Hematopoietic multipotent progenitor cell (in vitro differentiated cells): ENCODE measurements at regions not wholly inside any gene's neighbourhood (a gene's known extent, or its start where the extent isn't known, plus 50 kb on each side); places are given as distances from the start of the nearest gene placed in this dataset.
"Not testable (repeated sequence)": the region's sequence is repeated elsewhere in the genome, so short reads cannot be mapped to it uniquely, and the experiment has no call there.

Experiments used
- DNase-seq, 3 donors: peaks; one replicate each; pipeline ENCODE4 v3.0.0-alpha.2; 2011 to 2015; ENCODE audit warnings: low read depth in 2 of 3, low spot score in 2 of 3

- no peak for DNase-seq
Measured at GRCh38 chr12:76183459-76184186, 99.1 kb upstream of the NAP1L1 start.

DNA sequence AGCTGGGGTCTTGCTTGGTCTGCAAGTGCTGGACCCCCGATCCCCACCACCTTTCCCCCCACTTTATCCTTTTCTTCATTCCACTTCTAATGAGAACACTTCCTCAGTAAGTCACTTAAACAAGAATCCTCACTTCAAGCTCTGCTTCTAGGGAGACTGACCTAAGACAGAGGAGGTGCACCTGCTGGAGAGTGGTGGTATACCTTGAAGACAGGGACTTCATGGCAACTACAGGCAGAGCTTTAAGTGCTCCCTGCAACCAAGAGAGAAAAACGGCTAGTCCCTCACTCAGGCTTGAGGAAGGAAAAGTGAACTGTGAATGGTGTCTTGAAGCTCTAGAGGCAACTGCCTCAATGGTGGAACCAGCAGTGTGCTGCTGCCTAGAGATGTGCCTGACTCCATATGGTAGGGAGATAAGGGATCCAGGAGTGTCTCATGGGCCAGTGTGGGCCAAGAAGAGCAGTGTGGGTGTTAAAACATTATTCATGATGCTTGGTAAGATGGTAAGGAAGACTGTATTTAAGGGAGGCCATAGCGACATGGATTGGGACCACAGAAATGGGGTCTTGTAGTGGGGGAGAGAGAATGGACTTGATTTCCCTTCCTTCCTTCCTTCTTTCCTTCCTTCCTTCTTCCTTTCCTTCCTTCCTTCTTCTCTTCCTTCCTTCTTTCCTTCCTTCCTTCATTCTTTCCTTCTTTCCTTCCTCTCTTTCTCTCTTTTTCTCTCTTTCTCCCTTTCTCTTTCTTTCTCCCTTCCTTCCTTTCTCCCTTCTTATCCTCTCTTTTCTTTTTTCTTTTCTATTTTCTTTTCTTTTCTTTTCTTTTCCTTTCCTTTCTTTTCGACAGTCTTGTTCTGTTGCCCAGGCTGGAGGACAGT is 96.2 kb upstream of the NAP1L1 start:
- DNase-seq: no peak

DNA sequence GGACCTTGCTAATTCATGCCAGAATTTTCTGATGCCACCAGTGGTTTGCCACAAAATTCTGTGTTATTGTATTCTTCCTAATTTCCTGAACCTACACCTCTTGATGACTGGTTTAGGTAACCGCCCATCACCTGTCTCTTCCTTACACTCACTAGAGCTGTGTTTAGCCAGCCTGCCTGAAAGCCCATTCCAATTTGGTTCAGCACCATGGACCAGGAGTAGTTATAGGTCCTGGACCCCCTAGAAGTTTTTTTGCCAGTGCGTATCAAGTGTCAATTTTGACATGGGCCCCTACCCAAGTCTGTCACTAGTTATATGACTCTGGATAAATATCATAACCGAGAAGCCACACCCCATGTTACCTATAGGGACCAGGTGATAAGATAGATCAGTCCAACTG is 94.0 kb upstream of the NAP1L1 start:
- no peak for DNase-seq

- no peak for DNase-seq
Measured at GRCh38 chr12:76177821-76178220, 93.3 kb upstream of the NAP1L1 start.

GRCh38 chr12:76176940-76177339 is 92.5 kb upstream of the NAP1L1 start:
- DNase-seq: no peak

GRCh38 chr12:76175946-76176345 is 91.5 kb upstream of the NAP1L1 start:
- DNase-seq: not testable (repeated sequence)

DNA sequence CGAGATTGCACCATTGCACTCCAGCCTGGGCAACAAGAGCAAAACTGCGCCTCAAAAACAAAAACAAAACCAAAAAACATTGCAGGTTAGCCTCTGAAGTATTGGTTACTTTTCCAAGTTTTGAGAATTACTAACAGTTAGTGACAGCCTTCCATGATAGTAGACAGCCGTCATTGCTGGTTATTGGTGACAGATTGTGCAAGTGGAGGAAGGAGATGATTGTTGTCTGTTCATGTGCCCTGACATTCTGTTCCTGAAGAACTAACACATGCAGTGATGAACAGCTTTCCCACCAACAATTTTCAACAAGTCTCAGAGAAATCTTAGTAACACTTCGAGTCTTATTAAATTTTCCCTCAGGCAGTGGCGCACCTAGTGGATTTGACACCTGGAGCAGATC is 89.3 kb upstream of the NAP1L1 start:
- no peak for DNase-seq

- DNase-seq: peak in 2 of 3 donors; percentile 55 to 65
Measured at GRCh38 chr12:76158518-76159321, 74.2 kb upstream of the NAP1L1 start.

DNA sequence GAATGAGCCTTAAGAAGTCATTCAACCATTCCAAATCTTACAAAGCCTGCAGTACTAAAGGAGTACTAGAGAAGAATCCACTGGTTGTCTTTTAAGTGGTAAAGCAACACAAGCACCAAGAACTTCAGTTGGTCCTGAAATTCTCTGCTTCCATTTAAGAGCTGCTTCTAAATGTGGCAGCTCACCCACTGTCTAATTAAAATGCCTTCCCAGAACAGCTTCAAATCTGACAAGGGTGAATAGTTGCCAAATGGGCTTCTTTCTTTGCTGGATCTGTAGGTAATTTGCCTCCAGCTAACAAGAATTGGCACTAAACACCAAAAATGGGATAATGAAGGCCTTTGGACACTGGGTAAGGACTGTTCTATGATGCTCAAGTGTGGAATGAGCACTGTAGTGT is 72.2 kb upstream of the NAP1L1 start:
- no peak for DNase-seq

- no peak for DNase-seq
Measured at GRCh38 chr12:76156314-76156713, 71.8 kb upstream of the NAP1L1 start.

GRCh38 chr12:76155157-76155670 is 70.7 kb upstream of the NAP1L1 start:
- DNase-seq: no peak

DNA sequence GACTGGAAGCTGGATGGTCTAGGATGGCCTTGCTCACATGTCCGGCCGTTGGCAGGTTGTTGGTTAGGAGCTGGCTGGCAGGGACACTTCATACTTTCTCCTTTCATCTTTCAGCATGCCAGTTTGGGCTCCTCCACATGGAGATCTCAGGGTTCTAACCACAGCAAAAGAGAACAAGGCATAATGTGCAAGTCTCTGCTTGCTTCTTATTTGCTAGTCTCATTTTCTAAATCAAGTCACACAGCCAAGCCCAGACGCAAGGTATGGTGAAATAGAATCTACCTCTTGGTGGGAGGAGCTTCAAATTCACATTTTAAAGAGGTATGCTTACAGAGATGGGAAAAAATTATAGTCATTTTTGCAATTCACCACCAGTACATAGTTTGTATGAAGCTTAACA is 69.1 kb upstream of the NAP1L1 start:
- no peak for DNase-seq

DNA sequence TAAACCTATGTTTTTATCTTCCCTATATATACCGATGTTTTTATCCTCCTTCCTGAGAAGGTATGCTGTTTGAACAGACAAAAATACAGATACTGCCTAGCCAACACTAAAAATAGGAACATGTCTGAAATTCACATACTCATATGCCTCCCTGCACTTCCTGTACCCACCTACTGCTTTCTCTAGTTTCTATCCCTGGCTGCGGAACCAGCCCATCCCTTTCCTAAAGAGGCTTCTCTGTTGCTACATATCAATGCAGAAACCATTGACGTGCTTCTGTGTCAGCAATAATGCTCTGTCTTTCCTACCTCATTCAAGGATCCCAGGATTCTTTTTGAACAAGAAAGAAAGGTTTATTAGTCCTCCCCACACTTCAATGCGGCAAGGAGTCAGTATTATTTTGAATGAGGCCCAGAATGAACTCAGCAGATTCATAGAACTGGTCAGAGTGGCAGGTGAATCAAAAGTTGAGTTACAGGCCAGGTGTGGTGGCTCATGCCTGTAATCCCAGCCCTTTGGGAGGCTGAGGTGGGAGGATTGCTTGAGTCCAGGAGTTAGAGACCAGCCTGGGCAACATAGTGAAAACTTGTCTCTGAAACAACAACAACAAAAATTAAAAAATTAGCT is 67.8 kb upstream of the NAP1L1 start:
- no peak for DNase-seq

DNA sequence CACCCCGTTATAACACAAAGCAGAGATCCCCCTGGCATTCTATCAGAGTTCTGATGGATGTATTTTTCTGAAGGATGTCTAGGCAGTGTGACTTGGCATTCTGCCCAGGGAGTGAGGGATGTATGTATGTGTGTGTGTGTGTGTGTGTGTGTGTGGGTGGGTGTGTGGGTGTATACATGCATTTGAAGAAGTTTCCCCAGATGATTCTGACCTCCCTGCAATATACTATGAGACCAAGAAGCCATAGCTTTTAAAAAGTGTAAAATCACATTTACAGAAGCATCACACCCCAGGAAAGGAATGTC is 59.7 kb upstream of the NAP1L1 start:
- DNase-seq: peak in 2 of 3 donors; percentile 37 to 63

DNA sequence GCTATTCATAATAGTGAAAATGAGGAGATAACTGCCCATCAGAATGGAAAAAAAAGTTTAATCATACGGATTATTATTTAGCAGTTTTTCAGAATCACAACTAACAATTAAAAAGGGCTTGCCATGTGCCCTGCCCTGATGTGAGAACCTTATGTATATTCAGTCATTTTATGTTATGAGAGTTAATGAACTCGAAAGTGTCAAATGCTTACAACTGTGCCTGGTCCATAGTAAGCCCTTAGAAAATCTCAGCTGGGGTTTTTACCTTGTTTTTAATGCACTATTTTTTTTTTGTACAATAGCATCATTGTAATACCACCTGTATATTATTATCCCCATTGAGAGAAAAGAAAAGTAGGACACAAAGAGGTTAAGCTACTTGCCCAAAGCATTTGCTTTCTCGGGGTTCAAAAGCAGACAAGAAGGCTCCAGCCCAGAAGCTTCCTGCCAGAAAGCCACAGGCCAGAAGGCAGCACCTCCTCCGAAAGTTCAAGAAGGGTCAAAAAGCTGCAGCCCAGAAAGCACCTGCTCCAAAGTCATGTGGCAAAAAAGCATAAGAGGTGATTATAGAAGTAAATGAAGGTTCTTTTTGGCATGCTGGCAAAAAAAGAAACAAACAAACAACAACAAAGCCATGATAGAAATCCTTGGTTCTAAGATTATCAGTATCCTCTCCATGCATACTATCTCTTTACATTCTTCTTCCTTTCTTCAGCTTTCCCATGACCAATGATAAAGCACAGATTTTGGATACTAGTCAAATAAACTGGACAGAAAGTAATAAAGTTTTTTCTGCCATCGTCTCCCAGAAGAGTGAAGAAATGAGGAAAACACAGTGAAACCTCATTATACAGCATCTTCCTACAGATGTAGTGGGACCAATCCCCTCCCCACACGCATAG is 59.1 kb upstream of the NAP1L1 start:
- DNase-seq: peak in 1 of 3 donors; percentile 62

- no peak for DNase-seq
Measured at GRCh38 chr12:76142305-76142704, 57.8 kb upstream of the NAP1L1 start.

DNA sequence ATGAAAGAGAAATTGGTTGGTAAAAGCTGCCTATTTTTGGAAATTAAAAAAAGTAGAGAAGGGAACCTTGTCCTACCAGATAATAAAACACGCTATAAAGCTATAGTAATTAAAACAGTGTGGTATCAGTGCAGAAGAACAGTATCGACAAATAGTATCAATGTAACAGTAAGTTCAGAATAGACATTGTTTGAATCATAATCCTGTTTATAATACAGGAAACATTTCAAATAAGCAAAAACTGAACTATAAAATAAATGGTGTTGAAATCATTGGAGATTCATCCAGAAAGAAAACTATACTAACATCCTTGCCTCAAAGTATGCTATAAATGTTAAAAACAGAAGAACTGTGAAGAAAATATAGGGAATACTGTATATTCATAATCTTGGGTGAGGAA is 54.2 kb upstream of the NAP1L1 start:
- no peak for DNase-seq

GRCh38 chr12:76137606-76138005 is 53.1 kb upstream of the NAP1L1 start:
- DNase-seq: no peak

DNA sequence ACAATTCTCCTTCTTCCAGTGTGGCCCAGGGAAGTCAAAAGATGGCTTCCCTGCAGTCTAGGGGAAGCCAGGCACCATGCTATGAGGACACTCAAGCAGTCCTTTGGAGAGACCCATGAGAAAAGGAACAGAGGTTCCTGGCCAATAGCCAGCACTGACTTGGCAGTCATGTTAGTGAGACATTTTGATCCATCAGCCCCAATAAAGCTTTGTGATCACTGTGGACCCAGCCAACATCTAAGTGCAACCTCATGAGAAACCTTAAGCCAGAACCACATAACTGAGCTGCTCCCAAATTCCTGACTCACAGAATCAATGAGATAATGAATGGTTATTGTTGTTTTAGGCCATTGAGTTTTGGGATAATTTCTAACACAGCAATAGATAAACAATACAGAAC is 51.0 kb upstream of the NAP1L1 start:
- no peak for DNase-seq
